ENCODE measurements at regions not wholly inside any gene's neighbourhood (a gene's known extent, or its start where the extent isn't known, plus 50 kb on each side); places are given as distances from the start of the nearest gene placed in this dataset.

DNA sequence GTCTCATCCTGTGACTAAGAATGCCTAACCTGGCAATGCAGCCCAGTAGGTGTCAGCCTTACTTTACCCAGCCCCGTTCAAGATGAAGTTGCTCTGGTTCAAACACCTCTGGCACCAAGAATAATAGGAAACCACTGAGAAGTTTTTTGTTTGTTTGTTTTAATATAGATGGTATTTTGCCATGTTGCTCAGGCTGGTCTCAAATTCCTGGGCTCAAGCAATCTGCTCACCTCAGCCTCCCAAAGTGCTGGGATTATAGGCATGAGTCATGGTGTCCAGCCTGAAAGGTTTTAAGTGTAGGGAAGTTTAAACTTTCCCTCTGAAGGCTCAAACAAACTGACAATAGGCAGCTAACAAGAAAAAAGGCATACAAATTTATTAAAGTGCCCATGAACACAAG lies 51.2 kb upstream of the ABCC4 start:
- no peak for DNase-seq

- DNase-seq: no peak
Observed at GRCh38 chr13:95354156-95354555, 52.9 kb upstream of the ABCC4 start.

- no peak for DNase-seq
Observed at GRCh38 chr13:95354680-95355487, 53.6 kb upstream of the ABCC4 start.

GRCh38 chr13:95355494-95355893 lies 54.2 kb upstream of the ABCC4 start:
- no peak for DNase-seq

DNA sequence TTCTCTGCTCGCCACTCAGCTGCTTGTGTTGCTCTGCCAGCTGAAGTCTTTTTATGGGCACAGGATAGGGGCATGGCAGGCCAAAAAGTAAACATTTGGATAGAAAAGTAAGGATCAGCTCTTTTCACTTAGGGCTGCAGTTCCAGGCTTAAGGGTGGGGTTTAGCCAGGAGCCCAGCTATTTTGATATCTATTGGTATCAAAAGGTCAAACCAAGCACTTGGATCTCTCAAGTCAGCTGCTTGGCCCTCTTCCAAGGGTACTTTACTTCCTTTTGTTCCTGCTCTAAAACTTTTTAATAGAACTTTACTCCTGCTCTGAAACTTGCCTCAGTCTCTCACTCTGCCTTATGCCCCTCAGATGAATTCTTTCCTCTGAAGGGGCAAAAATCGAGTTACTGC lies 55.7 kb upstream of the ABCC4 start:
- no peak for DNase-seq

DNA sequence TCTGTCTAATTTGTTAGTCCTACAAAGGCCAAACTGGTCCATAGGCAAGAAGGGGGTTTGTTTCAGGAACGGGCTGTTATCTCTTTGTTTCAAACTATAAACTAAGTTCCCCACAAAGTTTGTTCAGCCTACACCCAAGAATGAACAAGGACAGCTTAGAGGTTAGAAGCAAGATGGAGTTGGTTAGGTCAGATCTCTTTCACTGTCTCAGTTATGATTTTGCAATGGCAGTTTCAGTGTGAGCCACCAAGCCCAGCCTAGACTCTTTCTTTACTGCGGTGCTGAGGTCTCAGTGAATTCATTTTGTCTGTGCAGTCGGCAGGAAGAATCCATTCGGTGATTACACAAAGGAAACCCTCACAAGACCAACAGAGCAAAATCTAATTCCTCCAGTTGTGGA lies 56.6 kb upstream of the ABCC4 start:
- DNase-seq: no peak

DNA sequence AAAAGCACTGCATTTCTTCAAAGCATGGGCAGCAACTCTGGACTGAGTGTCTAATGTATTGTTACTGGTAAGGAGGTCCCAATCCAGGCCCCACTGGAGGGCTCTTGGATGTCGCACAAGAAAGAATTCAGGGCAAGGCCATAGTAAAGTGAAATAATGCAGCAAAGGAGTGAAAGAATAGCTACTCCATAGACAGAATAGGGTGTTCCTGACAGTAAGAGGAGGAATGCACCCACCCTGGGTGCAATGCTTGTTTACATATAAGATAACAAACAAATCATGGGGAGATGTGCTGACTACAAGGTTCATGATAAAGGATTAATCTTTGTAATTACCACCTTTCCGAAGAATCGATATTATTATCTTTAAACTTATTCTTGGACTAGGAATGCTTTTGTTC lies 58.8 kb upstream of the ABCC4 start:
- DNase-seq: no peak

GRCh38 chr13:95360464-95361097 lies 59.3 kb upstream of the ABCC4 start:
- no peak for DNase-seq

DNA sequence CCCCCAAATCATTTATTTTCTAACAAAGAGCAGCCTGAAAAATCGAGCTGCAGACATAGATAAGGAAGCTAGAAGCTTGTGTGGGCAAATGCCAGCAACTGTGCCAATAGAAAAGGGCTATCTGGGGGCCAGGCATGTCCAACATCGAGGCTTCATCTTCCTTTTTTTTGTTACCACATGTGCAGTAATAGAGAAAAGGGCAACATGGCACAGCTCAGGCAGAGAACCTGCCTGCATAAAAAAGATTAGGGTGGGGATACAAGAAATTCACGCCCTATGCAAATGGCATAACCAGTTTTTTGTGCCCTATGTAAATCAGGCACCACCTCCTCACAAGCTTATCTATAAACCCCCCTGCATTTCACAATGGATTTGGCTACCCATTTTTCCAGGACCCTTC lies 60.4 kb upstream of the ABCC4 start:
- DNase-seq: no peak

GRCh38 chr13:95362666-95363065 lies 61.4 kb upstream of the ABCC4 start:
- DNase-seq: no peak

- DNase-seq: no peak
Observed at GRCh38 chr13:95367309-95367843, 66.1 kb upstream of the ABCC4 start.

DNA sequence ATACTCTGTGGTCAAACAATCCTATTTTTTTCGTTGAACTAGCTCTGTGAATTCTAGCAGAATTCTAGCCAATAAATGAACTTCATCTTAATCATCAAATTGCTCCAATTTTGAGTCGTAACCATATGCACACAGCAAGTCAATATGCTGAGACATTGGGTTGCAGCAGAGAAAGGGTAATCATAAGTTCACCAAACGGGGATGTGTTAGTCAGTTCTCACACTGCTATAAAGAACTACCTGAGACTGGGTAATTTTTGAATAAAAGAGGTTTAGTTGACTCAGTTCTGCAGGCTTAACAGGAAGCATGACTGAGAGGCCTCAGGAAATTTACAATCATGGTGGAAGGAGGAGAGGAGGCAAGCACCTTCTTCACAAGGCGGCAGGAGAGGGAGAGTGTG lies 67.7 kb upstream of the ABCC4 start:
- no peak for DNase-seq

- DNase-seq: no peak
Observed at GRCh38 chr13:95375706-95376105, 74.5 kb upstream of the ABCC4 start.

- DNase-seq: no peak
Observed at GRCh38 chr13:95378603-95379002, 77.4 kb upstream of the ABCC4 start.

DNA sequence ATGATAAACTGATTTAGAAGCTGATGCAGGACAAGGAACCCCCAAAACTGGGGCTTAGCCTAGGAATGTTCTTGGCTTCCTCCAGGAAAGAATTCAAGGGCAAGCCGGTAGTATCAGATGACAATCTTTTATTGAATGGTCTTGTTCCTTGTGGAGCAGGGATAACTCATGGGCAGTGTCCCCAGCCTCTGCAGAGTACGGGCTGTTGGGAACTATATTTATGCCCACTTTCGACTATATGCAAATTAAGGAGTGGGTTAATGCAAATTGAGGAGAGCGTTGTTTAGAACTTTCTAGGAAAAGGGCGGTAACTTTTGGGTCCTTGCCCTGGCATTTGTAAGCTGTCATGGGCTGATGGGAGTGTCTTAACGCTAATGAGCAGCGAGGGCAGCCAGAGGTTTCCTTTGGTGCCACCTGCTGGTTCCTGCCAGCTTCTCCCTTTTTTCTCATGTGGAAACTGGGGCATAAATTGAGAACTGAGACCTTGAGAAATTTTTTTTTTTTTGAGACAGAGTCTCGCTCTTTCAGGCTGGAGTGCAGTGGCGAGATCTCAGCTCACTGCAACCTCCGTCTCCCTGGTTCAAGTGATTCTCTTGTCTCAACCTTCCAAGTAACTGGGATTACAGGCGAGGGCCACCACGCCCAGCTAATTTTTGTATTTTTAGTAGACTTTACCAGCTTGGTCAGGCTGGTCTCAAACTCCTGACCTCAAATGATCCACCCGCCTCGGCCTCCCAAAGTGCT lies 79.4 kb upstream of the ABCC4 start:
- DNase-seq: peak; percentile 26 to 76 (median 45)

DNA sequence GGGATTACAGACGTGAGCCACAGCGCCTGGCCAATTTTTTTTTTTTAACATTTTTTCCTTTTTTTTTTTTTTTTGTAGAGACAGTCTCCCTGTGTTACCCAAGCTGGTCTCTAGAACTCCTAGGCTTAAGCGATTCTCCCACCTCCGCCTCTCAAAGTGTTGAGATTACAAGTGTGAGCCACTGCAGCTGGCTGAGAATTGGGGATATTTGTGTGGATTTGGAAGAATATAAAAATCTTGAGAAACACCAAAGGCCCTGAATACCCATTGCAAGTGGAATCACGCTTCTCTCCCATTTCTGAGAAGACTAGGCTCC lies 79.9 kb upstream of the ABCC4 start:
- no peak for DNase-seq

- DNase-seq: no peak
Observed at GRCh38 chr13:95382411-95382810, 81.2 kb upstream of the ABCC4 start.

GRCh38 chr13:95382916-95383315 lies 81.7 kb upstream of the ABCC4 start:
- DNase-seq: no peak

GRCh38 chr13:95385373-95385772 lies 84.1 kb upstream of the ABCC4 start:
- no peak for DNase-seq

DNA sequence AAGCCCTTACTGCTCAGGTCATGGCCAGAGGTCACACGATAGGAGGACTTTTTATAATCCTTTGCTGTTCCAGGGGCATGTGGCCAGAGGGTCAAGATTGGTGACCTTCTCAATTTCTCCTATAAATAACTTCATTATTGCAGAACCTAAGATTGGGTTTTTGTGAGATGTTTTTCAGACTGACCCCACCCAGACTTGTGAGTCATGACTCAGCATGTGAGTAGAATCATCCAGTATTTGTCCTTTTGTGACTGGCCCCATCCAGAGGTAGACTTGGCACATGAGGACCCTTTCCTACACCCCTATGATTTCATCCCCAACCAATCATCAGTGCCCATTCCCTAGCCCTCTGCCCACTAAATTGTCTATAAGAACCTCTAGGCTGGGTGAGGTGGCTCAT lies 84.5 kb upstream of the ABCC4 start:
- DNase-seq: no peak

GRCh38 chr13:95386370-95386769 lies 85.1 kb upstream of the ABCC4 start:
- no peak for DNase-seq

- no peak for DNase-seq
Observed at GRCh38 chr13:95387733-95388207, 86.5 kb upstream of the ABCC4 start.

DNA sequence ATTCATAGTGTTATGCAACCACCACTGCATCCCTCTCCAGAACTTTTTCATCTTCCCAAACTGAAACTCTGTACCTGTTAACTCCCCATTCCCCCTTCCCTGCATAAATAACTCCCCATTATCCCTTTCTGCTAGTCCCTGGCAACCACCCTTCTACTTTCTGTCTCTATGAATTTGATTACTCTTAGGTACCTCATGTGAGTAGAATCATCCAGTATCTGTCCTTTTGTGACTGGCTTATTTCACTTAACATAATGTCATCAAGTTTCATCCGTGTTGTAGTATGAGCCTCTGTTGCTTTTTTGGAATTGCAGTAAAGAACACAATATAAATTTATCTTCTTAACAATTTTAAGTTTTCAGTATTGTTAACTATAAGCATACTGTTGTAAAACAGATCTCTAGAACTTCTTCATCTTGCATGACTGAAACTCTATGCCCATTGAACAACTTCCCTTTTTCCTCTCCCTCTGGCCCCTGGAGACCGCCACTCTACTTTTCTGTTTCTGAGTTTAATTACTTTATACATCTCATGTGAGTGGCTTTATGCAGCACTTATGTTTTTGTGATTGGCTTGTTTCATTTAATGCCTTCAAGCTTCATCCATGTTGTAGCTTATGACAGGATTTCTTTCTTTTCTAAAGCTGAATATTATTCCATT lies 87.3 kb upstream of the ABCC4 start:
- DNase-seq: no peak
